GM18519 (cell line): ENCODE measurements at regions not wholly inside any gene's neighbourhood (a gene's known extent, or its start where the extent isn't known, plus 50 kb on each side); places are given as distances from the start of the nearest gene placed in this dataset.
A peak's percentile ranks its signal among the peaks of the same experiment; 100 is the strongest.
"Not testable (repeated sequence)": the region's sequence is repeated elsewhere in the genome, so short reads cannot be mapped to it uniquely, and the experiment has no call there.

ENCODE experiments used
- ATAC-seq: cut with Tn5 transposase; IDR thresholded peaks from one replicate; pipeline ENCODE4 v1.9.1; 2021; ENCODE audit warnings: mild to moderate bottlenecking, moderate library complexity; ENCODE audit not compliant: unreplicated experiment, low FRiP score

- ATAC-seq, result no peak
These were observed 133.6 kb upstream of the FMN2 start for GRCh38 chr1:239958063-239958462.

GRCh38 chr1:239960366-239960765, 131.3 kb upstream of the FMN2 start:
- ATAC-seq, result no peak

GRCh38 chr1:239963856-239964255, 127.8 kb upstream of the FMN2 start:
- ATAC-seq, result no peak

- peak; percentile 86 for ATAC-seq
These were observed 115.3 kb upstream of the FMN2 start for GRCh38 chr1:239976130-239976968.

- no peak for ATAC-seq
These were observed 114.3 kb upstream of the FMN2 start for GRCh38 chr1:239977416-239977815.

GRCh38 chr1:239979456-239979855, 112.2 kb upstream of the FMN2 start:
- no peak for ATAC-seq

DNA sequence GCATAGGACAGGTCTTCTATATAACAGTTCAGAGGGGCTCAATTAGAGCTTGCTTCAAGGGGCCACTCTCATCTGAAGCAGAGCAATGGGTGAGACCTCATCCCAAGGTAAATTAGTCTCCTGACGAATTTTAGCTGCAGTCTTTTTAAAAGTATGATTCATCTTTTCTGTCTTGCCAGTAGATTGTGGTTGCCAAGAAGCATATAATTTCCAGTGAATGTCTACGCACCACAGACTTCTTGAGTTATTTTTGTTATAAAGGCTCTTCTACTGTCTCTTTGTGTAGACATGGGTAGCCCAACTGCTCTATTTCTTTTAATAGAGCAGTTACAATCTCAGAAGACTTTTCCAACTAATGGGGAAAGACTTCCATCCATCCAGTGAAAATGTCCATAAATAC, 108.9 kb upstream of the FMN2 start:
- ATAC-seq, result no peak

- no peak for ATAC-seq
These were observed 106.6 kb upstream of the FMN2 start for GRCh38 chr1:239985044-239985443.

- no peak for ATAC-seq
These were observed 104.5 kb upstream of the FMN2 start for GRCh38 chr1:239987103-239987745.

GRCh38 chr1:239989990-239990389, 101.7 kb upstream of the FMN2 start:
- ATAC-seq, result no peak

DNA sequence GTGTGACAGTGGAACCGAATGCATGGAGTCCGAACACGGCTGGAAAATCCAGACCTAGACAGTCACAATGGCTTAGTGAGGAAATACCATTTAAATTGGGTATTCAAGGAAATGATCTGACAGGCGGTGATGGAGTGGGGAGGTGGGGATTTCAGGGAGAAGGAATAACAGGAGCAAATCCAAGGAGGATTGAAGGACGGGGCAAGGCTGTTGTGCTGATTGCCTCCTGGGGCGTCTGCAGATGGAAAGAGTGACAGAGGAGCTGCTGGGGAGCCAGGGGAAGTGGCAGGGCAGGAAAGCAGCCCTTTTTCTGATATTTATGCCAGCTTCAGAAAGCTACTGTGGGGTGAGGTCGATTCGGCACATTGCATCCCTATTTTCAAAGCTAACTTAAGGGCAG, 99.1 kb upstream of the FMN2 start:
- ATAC-seq, result not testable (repeated sequence)

DNA sequence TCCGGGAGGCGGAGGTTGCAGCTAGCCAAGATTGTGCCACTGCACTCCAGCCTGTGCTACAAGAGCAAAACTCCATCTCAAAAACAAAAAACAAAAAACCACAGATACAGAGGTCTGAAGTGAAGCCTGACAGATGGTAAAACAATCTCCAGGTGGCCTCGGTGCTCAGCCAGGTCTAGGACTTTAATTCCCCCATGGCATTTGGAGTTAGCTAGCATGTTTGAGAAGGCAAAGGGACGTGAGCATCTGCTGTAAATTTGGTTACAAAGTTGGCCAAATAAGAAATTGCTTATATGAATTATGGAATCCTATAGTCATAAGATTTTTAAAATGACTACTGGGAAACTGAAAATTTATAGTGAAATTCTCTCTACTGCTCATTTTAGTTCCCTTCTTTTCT, 98.3 kb upstream of the FMN2 start:
- no peak for ATAC-seq

DNA sequence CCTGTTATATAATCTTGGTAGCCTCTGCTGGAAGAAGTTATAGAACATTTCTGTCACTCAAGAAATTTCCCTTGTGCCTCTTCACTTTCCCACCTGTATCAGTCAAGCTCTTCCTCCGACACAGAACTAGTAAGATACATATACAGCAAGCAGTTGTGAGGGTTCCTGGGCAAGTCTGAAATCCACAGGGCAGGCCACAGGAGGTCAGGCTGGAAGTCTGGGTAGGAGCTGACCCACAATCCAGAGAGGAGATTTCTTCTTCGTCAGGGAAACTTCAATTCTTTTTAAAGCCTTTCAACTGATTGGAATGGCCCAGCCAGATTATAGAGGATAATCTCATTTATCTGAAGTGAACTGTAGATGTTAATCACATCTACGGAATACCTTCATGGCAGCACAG, 96.4 kb upstream of the FMN2 start:
- ATAC-seq, result no peak

- no peak for ATAC-seq
These were observed 94.5 kb upstream of the FMN2 start for GRCh38 chr1:239997160-239997514.

DNA sequence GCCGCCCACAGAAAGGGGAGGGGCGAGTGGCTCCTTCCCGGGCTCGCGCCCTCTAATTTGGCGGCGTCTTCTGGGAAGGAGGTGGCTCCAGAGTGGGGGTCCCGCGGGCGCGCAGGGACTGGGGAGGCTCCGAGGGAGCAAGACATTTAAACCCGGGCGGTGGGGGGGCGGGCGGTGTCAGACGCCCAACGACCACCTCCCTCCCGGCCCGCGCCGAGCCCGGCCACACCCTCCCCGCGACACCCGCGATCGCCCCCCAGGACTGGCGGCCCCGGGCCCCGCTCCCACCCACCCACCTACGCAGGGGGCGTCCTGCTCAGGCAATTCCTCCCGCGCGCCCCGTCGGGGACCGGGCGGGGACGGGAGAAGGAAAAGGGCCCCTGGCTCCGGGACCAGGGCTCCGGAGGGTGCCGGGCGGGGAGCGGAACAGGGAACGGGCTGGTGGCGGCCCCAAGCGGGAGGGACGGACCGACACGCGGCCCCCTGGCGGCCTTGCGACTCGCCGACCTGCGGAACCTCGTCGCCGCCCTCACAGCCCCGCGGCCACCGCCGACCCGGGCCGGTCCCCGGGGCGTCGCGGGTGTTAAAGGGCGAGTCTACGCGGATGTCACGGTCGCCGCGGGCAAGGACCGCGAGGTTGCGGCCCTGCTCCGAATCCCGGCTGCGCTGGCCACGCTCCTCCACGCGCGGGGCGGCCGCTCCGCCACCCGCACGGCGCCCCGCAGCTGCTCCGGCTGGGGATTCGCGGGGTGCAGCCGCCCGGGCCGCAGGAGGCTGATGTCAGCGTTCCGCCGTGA, 94.0 kb upstream of the FMN2 start:
- no peak for ATAC-seq

DNA sequence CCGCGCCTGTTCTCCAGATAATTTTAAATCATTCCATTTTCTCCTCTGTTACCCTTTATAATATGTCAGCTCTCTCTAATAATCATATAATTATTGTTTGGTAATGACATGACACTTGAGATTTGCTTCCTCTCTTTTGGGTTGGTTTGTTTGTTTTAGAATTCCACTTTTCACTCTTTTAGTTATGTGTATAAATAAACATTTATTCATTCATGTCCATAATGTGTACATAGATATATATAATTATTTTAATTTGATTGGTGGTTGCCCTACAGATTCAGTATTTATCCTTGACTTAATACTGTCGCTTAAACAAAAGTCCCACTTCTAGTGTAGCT, 93.4 kb upstream of the FMN2 start:
- no peak for ATAC-seq

- ATAC-seq, result no peak
These were observed 92.5 kb upstream of the FMN2 start for GRCh38 chr1:239999170-239999569.

GRCh38 chr1:240000634-240001033, 91.0 kb upstream of the FMN2 start:
- ATAC-seq, result no peak

- no peak for ATAC-seq
These were observed 90.4 kb upstream of the FMN2 start for GRCh38 chr1:240001177-240001740.

DNA sequence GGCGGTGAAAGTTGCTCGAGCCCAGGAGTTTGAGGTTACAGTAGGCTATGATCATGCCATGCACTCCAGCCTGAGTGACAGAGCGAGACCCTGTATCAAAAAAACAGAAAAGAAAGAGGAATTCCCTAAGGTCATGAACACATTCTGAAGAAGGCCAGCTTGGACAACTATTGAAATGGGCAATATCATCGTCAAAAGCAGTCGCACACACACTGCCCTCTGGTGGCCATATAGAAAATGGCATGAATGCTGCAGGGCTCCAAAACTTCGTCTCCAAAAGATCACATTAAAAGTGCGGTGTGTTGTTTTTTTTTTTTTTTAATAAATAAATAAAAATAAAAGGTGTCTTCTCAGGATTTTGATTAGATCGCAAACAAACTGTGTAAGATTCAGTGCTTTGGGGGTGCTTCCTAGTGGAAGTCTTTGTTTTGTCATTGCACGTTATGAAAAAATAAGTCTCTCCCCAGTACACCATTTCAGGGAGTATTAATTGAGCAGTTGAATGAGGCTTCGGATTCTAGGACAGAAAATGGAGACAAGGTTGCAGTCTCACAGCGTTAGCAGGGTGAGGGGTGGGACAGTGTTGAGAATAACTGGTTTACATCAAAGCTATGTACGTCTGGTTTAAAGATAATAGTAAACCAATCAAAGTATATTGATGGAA, 87.5 kb upstream of the FMN2 start:
- ATAC-seq, result no peak
